ENCODE measurements at regions not wholly inside any gene's neighbourhood (a gene's known extent, or its start where the extent isn't known, plus 50 kb on each side); places are given as distances from the start of the nearest gene placed in this dataset.
"Not testable (repeated sequence)": the region's sequence is repeated elsewhere in the genome, so short reads cannot be mapped to it uniquely, and the experiment has no call there.

DNA sequence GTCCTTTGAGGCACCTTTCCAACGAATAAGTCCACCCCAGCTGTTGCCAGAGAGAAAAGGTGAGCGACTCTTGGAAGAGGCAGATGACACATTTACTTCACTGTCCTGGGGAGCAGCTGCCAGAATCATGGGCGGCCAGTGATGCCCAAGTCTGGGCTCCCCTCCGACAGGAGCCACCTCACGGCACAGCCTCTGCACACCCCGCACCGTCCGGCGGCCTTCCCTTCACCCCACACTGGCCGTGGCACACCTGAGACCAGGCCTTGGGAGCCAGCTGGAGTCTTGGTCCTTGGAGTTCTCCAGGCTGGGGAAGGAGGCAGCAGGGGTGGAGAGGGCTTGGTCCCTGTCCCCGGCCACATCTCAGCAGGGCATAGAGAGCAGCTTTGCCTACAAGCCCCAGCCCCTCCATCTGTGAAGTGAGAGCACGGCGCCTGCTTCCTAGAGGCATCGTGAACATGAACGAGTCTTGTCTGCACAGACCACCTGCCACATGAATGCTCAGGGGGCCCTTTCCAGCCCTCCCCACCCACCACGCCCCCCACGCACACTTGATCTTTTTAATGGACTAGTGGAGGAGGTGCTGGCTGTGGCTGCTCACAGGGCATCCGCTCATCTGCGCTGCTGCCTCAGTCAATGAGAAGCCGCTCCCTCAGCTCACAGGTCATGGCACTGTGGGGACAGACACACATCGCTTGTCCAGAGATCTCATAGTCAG lies 400.2 kb upstream of the MYT1L start:
- DNase-seq, result no peak

DNA sequence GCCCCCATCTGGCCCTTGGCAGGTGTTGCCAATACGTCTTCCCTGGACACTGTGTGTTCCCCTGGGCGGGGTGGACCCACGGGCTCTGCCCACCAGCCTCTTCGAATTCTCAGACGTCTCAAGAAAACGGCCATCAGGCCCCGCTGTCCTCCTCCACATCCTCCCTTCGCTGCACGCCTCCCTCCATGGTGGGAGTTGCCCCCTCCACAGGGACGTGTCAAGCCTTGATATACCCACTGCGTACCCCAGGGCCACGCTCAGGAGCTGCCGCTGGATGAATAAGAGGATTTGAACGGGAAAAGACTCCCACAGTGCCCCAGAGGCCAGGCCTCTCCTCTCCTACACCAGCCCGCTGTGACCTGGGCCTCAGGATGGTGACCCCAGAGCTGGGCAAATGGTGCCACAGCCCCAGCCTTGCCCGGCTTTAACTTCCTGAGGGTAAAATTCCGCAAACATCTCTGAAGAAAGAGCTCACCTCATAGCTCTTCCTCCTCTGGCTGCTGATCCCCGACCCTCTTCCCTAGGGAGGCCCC lies 399.3 kb upstream of the MYT1L start:
- no peak for DNase-seq

DNA sequence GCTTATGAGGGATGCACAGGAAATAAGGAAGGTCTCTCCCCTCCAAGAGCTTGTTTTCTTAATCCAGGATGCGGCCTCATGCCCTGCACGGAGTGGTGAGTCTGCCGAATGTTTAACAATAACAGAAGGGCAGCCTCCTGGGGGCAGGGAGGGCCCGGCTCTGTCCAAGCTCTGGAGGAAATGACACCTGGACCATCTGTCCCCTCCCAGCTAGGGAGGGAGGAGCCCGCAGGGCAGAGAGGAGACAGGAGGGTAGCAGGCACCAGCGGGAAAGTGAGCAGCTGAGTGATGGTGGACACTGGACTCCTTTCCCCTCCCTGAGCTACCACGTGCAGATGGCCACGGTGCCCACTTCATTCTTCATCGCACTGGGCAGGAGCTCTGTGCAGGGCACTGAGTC lies 398.2 kb upstream of the MYT1L start:
- DNase-seq, result no peak

- no peak for DNase-seq
These were observed 397.6 kb upstream of the MYT1L start for GRCh38 chr2:2728635-2729034.

- DNase-seq, result no peak
These were observed 396.9 kb upstream of the MYT1L start for GRCh38 chr2:2727876-2728511.

GRCh38 chr2:2726163-2726562 lies 395.1 kb upstream of the MYT1L start:
- DNase-seq, result no peak

DNA sequence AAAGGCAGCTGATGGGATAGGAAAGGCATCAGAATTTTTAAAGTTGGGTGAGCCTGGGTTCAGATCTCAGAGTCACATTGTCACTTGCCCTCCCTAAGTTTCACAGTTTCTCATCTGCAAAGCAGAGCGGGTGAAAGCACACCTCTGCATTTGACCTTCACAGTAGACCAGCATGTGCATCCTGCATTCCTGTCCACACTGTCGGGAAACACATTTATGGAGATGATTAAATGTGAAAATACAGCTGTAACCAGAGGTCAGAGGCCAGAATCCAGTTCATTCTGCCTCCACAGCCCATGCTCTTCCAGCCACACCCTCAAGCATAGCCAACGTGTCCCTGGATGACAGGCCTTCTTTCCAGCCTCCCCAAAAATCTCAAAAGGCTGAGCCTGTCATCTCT lies 392.0 kb upstream of the MYT1L start:
- no peak for DNase-seq

GRCh38 chr2:2721296-2721835 lies 390.3 kb upstream of the MYT1L start:
- no peak for DNase-seq

DNA sequence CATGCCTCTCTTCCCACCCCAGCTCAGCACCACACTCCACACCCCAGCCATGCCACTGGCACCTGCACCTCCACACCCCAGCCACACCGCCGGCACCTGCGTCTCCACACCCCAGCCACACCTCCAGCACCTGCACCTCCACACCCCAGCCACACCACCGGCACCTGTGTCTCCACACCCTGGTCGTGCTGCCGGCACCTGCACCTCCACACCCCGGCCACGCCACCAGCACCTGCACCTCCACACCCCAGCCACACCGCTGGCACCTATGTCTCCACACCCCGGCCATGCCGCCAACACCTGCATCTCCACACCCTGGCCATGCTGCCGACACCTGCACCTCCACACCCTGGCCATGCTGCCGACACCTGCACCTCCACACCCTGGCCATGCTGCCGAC lies 389.7 kb upstream of the MYT1L start:
- not testable (repeated sequence) for DNase-seq

- no peak for DNase-seq
These were observed 389.3 kb upstream of the MYT1L start for GRCh38 chr2:2720351-2720750.

DNA sequence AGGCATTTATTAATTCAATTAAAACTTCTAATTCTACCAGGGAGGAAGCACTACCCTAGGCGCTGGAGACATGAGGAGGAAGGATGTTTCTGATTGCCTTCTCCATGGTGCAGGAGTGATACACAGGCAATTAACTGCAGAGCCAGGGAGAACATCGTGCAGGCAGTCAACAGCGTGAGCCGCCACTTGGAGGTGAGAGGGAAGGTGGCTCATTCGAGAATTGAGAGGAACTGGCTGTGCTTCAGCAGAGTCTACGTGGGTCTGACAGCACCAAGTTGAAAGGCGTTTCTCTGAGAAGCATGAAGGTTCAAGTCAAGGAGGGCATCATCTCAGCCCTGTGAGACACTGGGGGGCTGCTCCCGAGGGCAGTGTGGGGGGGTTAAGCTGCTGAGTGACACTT lies 388.7 kb upstream of the MYT1L start:
- DNase-seq, result no peak

GRCh38 chr2:2719015-2719414 lies 387.9 kb upstream of the MYT1L start:
- DNase-seq, result no peak

DNA sequence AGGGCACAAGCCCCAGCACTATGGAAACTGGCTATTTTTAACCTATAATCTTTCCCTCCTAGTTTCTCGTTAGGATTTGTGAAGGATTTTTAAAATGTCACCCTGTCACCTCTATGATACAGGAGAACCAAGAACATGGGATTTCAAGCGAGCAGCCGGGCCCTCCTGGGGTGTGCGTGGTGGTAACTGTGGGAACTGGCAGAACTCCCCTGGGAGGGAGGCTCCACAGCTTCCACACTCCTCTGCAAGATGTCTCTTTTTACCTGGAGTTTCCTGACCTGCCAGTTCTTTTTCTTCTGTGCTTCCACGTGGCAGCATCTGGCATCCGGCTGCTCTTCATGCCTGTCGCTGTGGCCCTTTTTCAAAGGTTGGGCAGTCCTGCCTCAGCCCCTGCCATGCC lies 386.3 kb upstream of the MYT1L start:
- no peak for DNase-seq

DNA sequence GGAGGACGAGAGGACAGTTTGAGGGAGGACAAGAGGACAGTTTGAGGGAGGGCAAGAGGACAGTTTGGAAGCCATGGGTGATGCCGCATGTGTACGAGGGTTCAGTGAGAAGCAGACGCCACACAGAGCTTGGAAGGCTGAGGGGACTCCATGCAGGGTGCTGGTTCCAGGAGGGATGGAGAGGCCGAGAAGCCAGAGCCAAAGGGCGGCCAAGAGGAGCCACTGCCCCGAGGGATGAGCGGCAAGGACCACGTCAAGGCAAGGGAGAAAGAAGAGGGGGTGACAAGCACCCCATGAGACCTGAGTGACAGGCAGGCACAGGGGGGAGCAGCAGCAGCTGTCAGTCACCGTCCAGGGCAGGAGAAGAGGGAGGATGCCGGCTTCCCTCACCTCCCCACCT lies 385.7 kb upstream of the MYT1L start:
- no peak for DNase-seq

GRCh38 chr2:2715036-2715818 lies 384.2 kb upstream of the MYT1L start:
- no peak for DNase-seq

DNA sequence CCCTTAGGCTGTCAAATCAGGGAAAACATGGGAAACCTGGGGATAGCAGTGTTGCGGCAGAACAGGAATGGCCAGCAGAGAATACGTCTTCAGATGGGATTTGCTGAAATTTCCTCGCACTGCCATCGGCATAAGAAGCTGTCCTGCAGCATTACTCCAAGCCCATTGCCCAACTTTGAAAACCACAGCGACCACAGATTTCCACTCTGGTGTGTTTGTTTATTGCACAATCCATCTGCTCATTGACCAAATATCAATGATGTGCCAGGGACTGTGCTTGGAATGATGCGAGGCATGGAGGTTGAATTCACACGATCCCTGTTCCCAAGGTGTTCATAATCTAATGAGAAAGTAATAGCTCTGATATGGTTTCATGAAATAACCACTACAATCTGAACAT lies 383.3 kb upstream of the MYT1L start:
- no peak for DNase-seq

DNA sequence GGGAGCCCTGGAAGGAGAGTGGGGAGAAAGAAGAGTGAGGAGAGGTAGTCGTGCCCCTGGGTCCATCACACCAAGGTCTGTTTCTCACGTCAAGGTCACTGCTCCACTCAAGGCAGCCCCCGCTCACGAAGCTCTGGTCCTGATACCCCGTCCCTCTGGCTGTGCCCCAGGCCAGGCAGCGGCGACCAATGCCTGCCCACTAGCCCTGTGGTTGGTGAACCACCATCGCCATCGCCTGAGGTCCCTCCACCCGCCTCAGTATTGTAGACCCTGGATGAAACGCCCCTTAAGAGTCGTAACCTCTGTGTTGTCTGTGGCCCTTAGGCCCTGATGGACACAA lies 378.3 kb upstream of the MYT1L start:
- no peak for DNase-seq

- no peak for DNase-seq
These were observed 377.7 kb upstream of the MYT1L start for GRCh38 chr2:2708575-2709430.

DNA sequence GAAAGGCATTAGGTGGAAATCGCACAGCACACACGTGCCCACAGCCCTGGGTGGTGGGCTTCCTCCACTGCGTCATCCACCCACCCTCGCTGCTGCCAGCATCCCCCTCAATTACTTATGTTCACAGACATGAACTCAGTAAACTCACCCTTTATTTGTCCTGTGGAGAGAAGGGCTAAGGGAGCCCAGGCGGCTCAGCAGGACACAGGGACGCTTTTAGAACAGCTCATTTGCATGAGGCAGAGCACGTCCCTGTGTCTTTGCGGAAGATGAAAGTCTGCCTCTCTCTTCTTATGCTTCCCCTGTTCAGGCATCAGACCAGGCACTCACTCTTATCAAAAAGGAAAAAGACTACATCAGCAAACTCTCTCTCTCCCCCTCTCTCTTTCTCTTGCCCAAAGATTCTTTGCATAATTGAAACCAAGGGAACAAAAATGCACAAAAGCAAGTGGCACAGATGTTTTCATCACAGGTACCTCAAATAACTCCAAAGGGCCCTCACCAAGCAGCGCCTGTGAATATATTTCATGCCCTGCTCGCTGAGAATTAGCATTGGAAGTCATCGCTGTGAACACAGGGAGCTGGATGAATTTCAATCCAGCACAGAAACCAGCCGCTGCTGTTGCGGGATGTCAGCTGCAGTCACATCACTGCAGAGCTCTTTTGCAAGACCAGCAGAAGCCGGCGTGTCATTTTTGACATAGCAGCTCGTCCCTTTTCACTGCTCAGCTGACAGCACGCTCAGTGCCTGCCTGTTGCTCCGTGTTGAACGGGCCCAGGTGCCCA lies 376.3 kb upstream of the MYT1L start:
- DNase-seq, result no peak

GRCh38 chr2:2706306-2706705 lies 375.2 kb upstream of the MYT1L start:
- no peak for DNase-seq

- no peak for DNase-seq
These were observed 374.8 kb upstream of the MYT1L start for GRCh38 chr2:2705871-2706270.
